ENCODE measurements at regions not wholly inside any gene's neighbourhood (a gene's known extent, or its start where the extent isn't known, plus 50 kb on each side); places are given as distances from the start of the nearest gene placed in this dataset.

GRCh38 chr20:24361541-24361940 lies 107.9 kb upstream of the SYNDIG1 start:
- TF ChIP-seq CREB1 (IDR thresholded peaks at IDR 0.05; ENCODE audit: low read depth) (no peak), YY1 (IDR thresholded peaks at IDR 0.05; ENCODE audit: low read depth) (no peak), EP300 (IDR thresholded peaks at IDR 0.05; ENCODE audit: borderline replicate concordance) (no peak), ZBTB7A (IDR thresholded peaks at IDR 0.05; ENCODE audit: low read depth) (no peak), EGR1 (IDR thresholded peaks at IDR 0.05) (no peak)
- TF ChIP-seq, protein P1, sequence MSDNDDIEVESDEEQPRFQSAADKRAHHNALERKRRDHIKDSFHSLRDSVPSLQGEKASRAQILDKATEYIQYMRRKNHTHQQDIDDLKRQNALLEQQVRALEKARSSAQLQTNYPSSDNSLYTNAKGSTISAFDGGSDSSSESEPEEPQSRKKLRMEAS (IDR thresholded peaks at IDR 0.05), result no peak
- TF ChIP-seq, protein P2, sequence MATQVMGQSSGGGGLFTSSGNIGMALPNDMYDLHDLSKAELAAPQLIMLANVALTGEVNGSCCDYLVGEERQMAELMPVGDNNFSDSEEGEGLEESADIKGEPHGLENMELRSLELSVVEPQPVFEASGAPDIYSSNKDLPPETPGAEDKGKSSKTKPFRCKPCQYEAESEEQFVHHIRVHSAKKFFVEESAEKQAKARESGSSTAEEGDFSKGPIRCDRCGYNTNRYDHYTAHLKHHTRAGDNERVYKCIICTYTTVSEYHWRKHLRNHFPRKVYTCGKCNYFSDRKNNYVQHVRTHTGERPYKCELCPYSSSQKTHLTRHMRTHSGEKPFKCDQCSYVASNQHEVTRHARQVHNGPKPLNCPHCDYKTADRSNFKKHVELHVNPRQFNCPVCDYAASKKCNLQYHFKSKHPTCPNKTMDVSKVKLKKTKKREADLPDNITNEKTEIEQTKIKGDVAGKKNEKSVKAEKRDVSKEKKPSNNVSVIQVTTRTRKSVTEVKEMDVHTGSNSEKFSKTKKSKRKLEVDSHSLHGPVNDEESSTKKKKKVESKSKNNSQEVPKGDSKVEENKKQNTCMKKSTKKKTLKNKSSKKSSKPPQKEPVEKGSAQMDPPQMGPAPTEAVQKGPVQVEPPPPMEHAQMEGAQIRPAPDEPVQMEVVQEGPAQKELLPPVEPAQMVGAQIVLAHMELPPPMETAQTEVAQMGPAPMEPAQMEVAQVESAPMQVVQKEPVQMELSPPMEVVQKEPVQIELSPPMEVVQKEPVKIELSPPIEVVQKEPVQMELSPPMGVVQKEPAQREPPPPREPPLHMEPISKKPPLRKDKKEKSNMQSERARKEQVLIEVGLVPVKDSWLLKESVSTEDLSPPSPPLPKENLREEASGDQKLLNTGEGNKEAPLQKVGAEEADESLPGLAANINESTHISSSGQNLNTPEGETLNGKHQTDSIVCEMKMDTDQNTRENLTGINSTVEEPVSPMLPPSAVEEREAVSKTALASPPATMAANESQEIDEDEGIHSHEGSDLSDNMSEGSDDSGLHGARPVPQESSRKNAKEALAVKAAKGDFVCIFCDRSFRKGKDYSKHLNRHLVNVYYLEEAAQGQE (IDR thresholded peaks at IDR 0.05; ENCODE audit: low read depth), result no peak

All from Ishikawa (cell line).